Stimulated activated naive B cell treated with anti-CD40 and anti-IgM and Interleukin-4, amounts not matched to agents 10 μg/mL and 1 μg/mL and 100 μg/mL, for 72 hours (primary cell): ENCODE measurements at regions not wholly inside any gene's neighbourhood (a gene's known extent, or its start where the extent isn't known, plus 50 kb on each side); places are given as distances from the start of the nearest gene placed in this dataset.

Experiments used
- ATAC-seq, 2 donors: fragments of 150-1000 bp; cut with Tn5 transposase; replicated peaks; 2 replicates each; pipeline ENCODE4 v1.10.0; 2021; ENCODE audit warnings: moderate library complexity in 1 of 2
- DNase-seq: peaks from one replicate; pipeline ENCODE4 v3.0.0; 2021
- H3K27ac Mint-ChIP-seq: one replicate; pipeline ENCODE4 v1.8.0; 2022; ENCODE audit warnings: mild to moderate bottlenecking, mixed read lengths
- H3K27me3 Mint-ChIP-seq, 2 donors: one replicate each; pipeline ENCODE4 v1.8.0; 2022; ENCODE audit warnings: mixed read lengths in 2 of 2
- H3K36me3 Mint-ChIP-seq, 2 donors: one replicate each; pipeline ENCODE4 v1.8.0; 2022; ENCODE audit warnings: mixed read lengths in 2 of 2, mild to moderate bottlenecking in 1 of 2
- H3K4me1 Mint-ChIP-seq, 2 donors: one replicate each; pipeline ENCODE4 v1.8.0; 2022; ENCODE audit warnings: mixed read lengths in 2 of 2, mild to moderate bottlenecking in 1 of 2
- H3K4me3 Mint-ChIP-seq, 2 donors: one replicate each; pipeline ENCODE4 v1.8.0; 2022; ENCODE audit warnings: mild to moderate bottlenecking in 2 of 2, mixed read lengths in 2 of 2, moderate library complexity in 1 of 2
- H3K9me3 Mint-ChIP-seq, 2 donors: one replicate each; pipeline ENCODE4 v1.8.0; 2022; ENCODE audit warnings: mixed read lengths in 2 of 2, mild to moderate bottlenecking in 1 of 2

DNA sequence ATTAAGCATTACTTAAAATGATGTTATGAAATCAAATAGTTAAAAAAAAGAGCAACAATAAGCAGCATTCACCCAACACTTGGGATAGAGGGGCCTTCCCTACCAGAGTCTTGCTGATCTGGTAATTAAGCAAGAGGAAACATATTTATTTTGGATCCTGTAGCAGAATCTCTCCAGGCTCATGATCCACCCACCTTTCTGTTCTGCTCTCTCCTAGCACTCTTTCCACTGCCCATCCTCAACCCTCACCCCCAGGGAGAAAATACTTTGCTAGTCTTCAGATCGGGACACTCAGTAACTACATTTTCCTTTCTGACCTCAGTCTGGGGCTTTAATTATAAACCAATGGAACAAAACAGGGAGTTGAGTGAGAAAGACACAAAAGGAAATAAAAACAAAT is 1541.9 kb downstream of the AACS start:
- Mint-ChIP-seq H3K27ac (no peak overlapping the region), H3K9me3 (peaks cover 3 to 5% of the 10 kb centered on the region in 2 donors), H3K36me3 (no peaks in the 10 kb centered on the region), H3K27me3 (no peaks in the 10 kb centered on the region), H3K4me1 (no peaks in the 10 kb centered on the region), H3K4me3 (no peak overlapping the region)
- ATAC-seq (no peak), DNase-seq (no peak)

DNA sequence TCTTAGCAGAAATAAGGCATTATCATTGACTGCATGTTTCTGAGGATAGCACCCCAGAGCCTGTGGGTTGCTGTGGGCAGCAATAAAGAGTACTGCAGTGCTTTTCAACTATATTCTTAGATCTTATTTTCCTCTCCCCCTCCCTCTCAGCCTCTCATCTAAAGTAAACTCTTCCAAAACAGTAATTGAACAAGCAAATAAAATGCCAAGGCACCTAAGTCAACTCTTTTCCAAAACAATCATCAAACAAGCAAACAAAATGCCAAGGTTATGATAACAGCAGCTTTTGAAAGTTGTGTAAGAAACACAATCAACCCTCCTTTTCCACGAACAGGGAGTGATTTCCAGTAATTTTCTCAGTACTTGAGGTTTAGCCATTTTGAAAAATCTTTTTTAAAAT is 1542.6 kb downstream of the AACS start:
- Mint-ChIP-seq H3K4me3 (no peak overlapping the region), H3K36me3 (no peaks in the 10 kb centered on the region)
- ATAC-seq, result no peak

DNA sequence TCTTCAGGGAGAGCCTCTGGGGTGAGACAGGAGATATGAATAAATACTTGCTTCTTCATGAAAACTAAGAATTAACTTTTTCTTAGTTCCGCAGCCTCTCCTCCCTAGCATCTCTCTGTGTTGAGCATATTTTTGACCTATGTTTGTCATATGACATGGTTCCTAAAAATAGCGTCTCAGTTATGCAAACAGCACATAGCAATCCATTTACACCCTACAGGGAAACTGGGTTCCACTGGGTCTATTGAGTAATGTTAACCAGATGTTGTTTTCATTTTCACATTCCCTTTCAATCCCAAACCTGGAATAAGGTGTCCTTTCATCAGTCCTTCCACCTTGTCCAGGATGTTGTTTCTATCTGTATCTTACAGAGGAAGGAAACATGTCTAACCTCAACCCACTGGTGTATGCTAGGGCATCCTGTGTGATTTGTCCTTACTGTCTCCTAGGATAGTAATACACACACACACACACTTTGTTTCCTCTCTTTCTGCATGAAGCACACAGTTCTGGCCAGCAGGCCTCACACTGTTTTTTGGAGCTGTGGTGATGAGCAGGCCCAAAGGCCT is 1543.5 kb downstream of the AACS start:
- no peak overlapping the region for H3K27ac Mint-ChIP-seq
- no peaks in the 10 kb centered on the region for H3K27me3 Mint-ChIP-seq
- ATAC-seq (no peak), DNase-seq (no peak)
- no peaks in the 10 kb centered on the region for H3K4me1 Mint-ChIP-seq
- no peaks in the 10 kb centered on the region for H3K36me3 Mint-ChIP-seq
- no peak overlapping the region for H3K4me3 Mint-ChIP-seq
- H3K9me3 Mint-ChIP-seq, result peaks cover 9% of the 10 kb centered on the region in 2 donors

More for the DNA sequence above, 1542.6 kb downstream of the AACS start:
- no peak overlapping the region for H3K27ac Mint-ChIP-seq
- no peak for DNase-seq
- no peaks in the 10 kb centered on the region for H3K4me1 Mint-ChIP-seq
- H3K9me3 Mint-ChIP-seq, result peaks cover 3 to 7% of the 10 kb centered on the region in 2 donors
- no peaks in the 10 kb centered on the region for H3K27me3 Mint-ChIP-seq

DNA sequence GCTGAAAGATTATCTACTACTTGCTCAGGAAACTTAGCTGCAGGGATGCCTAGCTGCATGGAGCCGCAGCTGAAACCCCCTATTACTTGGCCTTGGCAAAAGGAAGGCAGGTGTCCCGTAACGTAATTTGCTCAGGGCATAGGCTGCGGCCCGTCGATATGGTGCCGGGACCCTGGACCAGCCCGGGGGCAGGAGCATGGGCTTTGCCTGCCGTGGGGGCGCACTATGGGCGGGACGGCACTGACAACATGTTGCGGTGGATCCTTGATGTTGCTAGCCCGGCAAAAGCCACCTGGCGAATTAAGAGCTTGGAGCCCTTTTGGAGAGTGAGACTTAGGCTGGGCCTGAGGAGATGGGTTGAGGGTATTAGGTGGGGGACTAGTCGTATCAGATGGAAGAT is 1551.2 kb downstream of the AACS start:
- Mint-ChIP-seq H3K36me3 (no peaks in the 10 kb centered on the region), H3K27me3 (no peaks in the 10 kb centered on the region), H3K4me1 (no peaks in the 10 kb centered on the region), H3K4me3 (no peak overlapping the region), H3K9me3 (peaks cover 16 to 22% of the 10 kb centered on the region in 2 donors), H3K27ac (no peak overlapping the region)
- DNase-seq (no peak), ATAC-seq (no peak)

DNA sequence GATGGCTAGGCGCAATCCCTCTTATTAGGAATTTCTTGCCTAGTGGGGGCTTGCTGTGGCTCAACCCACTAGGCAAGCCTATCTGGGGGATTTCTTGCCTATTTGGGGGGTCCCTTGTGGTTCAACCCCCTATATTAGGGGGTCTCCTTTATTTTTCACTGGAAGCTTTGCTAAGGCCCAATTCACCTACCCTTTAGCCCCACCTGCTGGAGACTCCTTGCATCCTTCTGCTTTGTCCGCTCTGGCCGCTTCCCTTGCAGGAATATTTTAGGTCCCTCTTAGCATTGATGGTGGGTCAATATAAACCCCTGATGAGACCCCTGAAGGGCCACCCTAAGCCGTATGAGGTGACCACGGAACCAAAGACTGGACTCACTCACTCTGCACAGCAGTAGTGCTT is 1552.1 kb downstream of the AACS start:
- no peak overlapping the region for H3K27ac Mint-ChIP-seq
- no peak for ATAC-seq
- no peaks in the 10 kb centered on the region for H3K27me3 Mint-ChIP-seq
- no peak for DNase-seq
- H3K9me3 Mint-ChIP-seq, result peaks cover 13 to 22% of the 10 kb centered on the region in 2 donors
- H3K4me1 Mint-ChIP-seq, result no peaks in the 10 kb centered on the region
- no peaks in the 10 kb centered on the region for H3K36me3 Mint-ChIP-seq
- H3K4me3 Mint-ChIP-seq, result no peak overlapping the region

DNA sequence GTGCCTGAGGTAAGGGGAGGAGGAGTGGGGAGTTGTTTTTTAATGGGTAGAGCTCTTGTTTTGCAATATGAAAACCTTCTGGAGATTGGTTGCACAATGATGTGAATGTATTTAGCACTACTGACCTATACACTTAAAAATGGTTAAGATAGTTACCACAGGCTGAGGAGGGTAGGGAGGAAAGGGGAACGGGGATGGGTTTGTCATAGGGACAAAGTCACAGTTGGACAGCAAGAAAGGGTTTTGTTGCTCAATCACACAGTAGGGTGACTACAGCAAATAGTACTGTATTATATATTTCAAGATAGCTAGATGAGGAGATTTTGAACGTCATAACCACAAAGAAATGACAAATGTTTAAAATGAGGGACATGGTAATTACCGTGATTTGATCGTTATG is 1562.4 kb downstream of the AACS start:
- H3K27me3 Mint-ChIP-seq, result no peaks in the 10 kb centered on the region
- no peak for DNase-seq
- no peak overlapping the region for H3K4me3 Mint-ChIP-seq
- no peaks in the 10 kb centered on the region for H3K36me3 Mint-ChIP-seq
- H3K9me3 Mint-ChIP-seq, result peaks cover 4% of the 10 kb centered on the region in 2 donors
- no peak for ATAC-seq
- no peak overlapping the region for H3K27ac Mint-ChIP-seq
- no peaks in the 10 kb centered on the region for H3K4me1 Mint-ChIP-seq

DNA sequence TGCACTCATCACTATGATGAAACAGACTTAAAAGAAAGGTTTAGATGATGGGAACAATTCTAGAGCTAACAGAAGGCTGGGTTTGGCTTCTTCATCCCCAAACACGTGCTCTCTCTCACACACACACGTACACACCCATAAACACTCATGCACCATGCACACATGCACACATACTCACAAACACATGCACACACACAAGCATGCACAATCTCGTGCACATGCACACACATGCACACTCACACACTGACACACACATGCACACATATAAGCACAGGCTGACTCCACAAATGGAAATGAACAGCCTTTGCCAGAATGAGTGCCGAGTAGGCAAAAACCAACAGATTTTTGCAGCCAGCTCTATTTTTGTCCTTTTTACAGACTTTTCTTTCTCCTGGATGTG is 1571.6 kb downstream of the AACS start:
- Mint-ChIP-seq H3K27me3 (no peaks in the 10 kb centered on the region), H3K27ac (no peak overlapping the region), H3K4me3 (no peak overlapping the region), H3K4me1 (no peaks in the 10 kb centered on the region), H3K9me3 (peaks cover 12 to 16% of the 10 kb centered on the region in 2 donors), H3K36me3 (no peaks in the 10 kb centered on the region)
- DNase-seq (no peak), ATAC-seq (no peak)

DNA sequence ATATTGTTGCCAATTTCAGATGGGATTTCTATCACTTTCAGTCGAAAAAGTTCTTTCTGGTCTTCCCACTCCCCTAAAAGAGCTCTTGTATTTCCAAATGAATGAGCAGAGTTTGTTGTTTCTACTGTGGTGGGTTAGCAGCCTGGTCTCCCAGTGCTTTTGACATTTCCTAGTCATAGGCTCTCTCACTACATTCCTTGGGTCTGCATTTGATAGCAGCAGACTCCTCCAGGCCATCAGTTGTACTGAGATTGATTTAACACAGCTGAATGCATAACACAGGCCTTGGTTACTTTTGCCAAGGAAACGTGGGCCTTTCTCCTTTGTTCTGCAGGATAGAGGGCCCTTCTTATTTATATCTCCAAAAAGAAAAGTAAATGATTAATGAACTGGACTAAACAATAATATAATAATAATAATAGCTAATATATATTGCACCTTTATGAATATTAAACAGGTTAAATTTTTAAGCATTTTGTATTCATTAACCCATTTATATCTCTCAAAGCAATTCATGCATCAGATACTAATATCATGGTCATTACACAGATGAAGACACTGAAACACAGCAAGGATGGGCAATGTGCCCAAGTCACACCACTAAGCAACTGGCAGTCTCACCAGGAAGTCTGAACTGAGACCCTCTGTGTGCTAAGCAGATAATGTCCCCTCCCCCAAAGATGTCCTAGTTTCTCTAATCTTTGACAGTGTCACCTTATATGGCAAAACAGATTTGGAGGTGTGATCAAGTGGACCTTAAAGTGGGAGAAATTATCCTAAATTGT is 1579.2 kb downstream of the AACS start:
- Mint-ChIP-seq H3K4me1 (no peaks in the 10 kb centered on the region), H3K36me3 (no peaks in the 10 kb centered on the region), H3K27me3 (no peaks in the 10 kb centered on the region), H3K27ac (no peak overlapping the region), H3K9me3 (peaks cover 9 to 15% of the 10 kb centered on the region in 2 donors), H3K4me3 (no peak overlapping the region)
- ATAC-seq, result no peak
- DNase-seq, result no peak

DNA sequence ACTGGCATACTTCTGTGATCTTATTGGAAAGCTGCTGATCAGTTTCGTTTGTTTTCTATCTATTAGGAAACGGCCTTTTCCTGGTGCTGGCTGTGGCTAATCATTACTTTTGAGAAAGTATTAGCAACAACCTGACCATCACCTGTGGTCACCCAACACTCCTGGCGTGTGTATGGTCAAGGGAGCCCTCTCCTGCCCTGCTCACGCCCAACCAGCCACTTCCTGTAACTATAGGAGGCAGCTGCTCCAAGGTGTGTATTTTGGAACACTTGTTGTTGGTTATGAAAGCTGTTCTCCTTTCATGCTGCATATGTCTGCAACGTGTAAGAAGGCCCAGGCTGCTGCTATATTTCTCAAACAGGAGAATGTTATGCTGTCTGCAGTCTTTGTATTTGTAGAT is 1582.8 kb downstream of the AACS start:
- Mint-ChIP-seq H3K4me3 (no peak overlapping the region), H3K27ac (no peak overlapping the region), H3K36me3 (no peaks in the 10 kb centered on the region), H3K9me3 (peaks cover 0 to 2% of the 10 kb centered on the region in 2 donors), H3K4me1 (no peaks in the 10 kb centered on the region), H3K27me3 (no peaks in the 10 kb centered on the region)
- ATAC-seq, result no peak
- no peak for DNase-seq

DNA sequence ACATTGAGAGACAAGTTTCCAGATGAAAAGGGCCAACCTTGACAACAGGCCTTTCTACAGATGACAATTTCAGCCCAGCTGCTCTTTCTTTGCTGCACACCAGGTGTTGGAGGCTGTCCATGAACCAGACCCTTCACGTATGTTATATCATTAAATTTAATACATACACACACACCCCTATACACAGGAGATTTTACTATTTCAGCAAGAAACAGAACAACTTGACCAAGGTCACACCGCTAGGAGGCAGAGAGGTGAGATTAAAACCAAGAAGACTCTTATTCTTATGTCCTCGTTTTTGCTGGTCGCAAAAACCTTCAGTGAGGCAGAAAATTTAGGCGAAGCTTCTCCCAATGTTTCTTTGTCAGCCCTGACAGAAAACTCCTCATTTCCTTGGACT is 1585.9 kb downstream of the AACS start:
- Mint-ChIP-seq H3K27me3 (no peaks in the 10 kb centered on the region), H3K27ac (no peak overlapping the region), H3K36me3 (no peaks in the 10 kb centered on the region), H3K4me3 (no peak overlapping the region), H3K4me1 (no peaks in the 10 kb centered on the region), H3K9me3 (no peaks in the 10 kb centered on the region)
- ATAC-seq, result no peak
- DNase-seq, result no peak

DNA sequence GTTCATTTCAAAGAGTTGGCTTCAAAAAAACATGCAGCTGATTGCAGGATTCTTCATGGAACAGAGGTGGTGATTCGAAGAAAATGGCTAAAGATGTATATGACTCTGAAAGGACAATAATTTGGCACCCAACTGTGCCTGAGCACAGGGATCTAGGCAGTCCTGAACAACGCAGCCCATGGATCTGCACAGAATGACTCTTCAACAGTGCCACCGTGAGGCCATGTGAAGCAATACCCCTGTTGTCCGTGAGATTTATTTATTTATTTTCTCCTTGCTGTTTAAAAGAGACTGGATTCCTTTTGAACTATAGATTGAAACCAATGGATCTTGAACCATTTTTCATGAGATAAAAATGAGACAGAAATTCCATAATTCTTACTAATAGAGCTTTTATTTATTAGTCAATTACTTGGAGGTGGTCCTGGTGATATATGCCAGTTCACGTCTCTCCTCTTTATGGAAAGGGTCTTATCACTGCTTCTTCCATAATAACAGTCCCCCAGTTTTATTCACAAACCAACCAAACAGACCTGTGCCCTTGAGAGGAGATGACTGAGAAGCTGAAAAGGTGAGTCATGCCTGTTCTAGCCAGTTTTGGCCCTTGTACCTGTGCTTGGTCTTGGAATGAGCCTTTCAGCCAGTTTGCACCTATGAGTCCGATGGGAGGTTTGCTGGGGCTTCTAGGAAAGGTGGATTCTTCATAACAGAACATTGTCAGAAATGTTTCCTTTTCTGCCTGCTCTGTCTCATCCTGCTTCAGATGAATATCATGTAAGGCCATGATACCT is 1598.3 kb downstream of the AACS start:
- Mint-ChIP-seq H3K4me3 (no peak overlapping the region), H3K27me3 (no peaks in the 10 kb centered on the region), H3K4me1 (no peaks in the 10 kb centered on the region), H3K9me3 (peaks cover 15 to 19% of the 10 kb centered on the region in 2 donors), H3K36me3 (no peaks in the 10 kb centered on the region), H3K27ac (no peak overlapping the region)
- no peak for DNase-seq
- no peak for ATAC-seq

DNA sequence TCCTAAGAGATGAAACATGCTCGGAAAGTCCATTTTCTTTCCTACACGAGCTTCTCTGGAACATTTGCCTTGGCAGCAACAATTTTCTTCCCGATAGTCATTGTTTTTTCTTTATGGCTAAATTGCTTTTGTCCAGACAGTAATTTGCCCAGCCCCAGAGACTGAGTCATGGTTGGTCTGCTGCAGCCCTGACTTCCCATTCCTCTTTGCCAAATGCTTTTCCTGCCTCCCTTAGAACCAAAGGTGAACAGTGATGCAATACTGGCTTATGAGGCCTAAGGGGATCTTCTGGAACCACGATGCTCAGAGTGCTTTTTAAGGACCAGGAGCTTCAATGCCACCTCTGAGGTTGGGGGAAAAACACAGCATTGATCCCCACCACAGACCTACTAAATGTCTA is 1599.6 kb upstream of the TMEM132C start:
- Mint-ChIP-seq H3K4me1 (no peaks in the 10 kb centered on the region), H3K9me3 (peaks cover 4 to 7% of the 10 kb centered on the region in 2 donors), H3K27me3 (no peaks in the 10 kb centered on the region), H3K36me3 (no peaks in the 10 kb centered on the region), H3K27ac (no peak overlapping the region), H3K4me3 (no peak overlapping the region)
- no peak for ATAC-seq
- no peak for DNase-seq

DNA sequence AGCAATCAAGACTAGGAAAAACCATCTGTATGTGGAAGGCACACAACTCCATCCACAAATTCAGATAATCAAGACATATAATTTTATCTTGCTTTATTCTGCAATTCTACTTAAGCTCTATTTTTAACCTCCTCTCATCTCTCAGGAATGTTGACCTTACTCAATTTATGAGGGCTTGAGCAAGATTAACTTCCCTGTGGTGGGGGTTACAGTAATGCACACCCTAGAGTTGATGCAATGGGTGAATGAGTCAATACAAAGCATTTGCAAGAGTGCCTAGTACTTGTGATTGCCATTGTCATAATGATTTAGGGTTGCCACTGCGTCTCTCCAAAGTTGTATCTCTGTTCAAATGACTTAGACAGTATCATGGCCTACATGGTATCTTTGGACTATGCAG is 1598.4 kb upstream of the TMEM132C start:
- DNase-seq (no peak), ATAC-seq (no peak)
- H3K27ac Mint-ChIP-seq, result no peak overlapping the region
- no peaks in the 10 kb centered on the region for H3K27me3 Mint-ChIP-seq
- no peak overlapping the region for H3K4me3 Mint-ChIP-seq
- H3K9me3 Mint-ChIP-seq, result peaks cover 0 to 6% of the 10 kb centered on the region in 2 donors
- H3K4me1 Mint-ChIP-seq, result no peaks in the 10 kb centered on the region
- no peaks in the 10 kb centered on the region for H3K36me3 Mint-ChIP-seq

DNA sequence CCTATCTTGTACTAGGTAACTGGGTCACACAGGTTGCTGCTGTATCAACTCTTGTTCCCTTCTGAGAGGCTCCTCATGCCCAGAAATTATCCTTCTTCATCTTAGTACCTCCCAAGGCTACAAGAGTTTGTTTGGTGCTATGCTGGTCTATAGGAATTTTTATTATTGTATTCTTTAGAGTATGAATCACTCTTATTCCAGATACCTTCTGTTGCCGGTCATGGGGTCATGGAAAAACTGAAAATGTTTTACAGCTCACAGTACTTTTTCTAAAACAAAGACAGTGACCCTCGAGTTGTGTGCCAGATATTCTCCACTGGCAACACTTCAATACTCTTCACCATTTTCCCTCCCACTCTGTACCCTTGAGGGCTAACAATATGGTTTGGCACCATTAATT is 1598.0 kb upstream of the TMEM132C start:
- Mint-ChIP-seq H3K4me1 (no peaks in the 10 kb centered on the region), H3K9me3 (peaks cover 0 to 6% of the 10 kb centered on the region in 2 donors)

DNA sequence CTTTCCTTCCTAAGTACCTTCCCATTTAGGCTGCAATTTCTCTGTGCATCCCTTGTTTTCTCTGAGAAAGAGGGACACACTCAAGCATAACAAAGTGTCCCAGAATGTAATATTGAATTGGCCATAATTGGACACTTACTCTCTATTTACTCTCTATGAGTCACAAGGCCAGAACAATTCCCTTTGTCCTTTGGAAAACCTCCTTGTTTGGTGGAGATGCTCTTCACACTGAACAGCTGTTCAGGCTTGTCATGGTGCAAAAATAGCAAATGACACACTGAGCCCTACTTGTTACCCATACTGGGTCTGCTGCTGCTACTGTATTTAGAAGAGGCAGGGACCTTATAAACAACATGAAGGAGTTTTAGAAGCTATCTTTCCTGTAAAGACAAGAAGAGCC is 1590.5 kb upstream of the TMEM132C start:
- Mint-ChIP-seq H3K27me3 (no peaks in the 10 kb centered on the region), H3K4me1 (no peaks in the 10 kb centered on the region), H3K27ac (no peak overlapping the region), H3K36me3 (no peaks in the 10 kb centered on the region), H3K4me3 (no peak overlapping the region), H3K9me3 (peaks cover 0 to 4% of the 10 kb centered on the region in 2 donors)
- ATAC-seq (no peak), DNase-seq (no peak)

More for the DNA sequence above, 1598.0 kb upstream of the TMEM132C start:
- no peaks in the 10 kb centered on the region for H3K36me3 Mint-ChIP-seq
- H3K27ac Mint-ChIP-seq, result no peak overlapping the region
- no peak overlapping the region for H3K4me3 Mint-ChIP-seq
- no peaks in the 10 kb centered on the region for H3K27me3 Mint-ChIP-seq
- DNase-seq (no peak), ATAC-seq (no peak)
